Fibroblast of mammary gland (primary cell): ENCODE measurements at regions not wholly inside any gene's neighbourhood (a gene's known extent, or its start where the extent isn't known, plus 50 kb on each side); places are given as distances from the start of the nearest gene placed in this dataset.

Experiments
- DNase-seq: peaks from one replicate; pipeline ENCODE4 v3.0.0-alpha.2; 2010; ENCODE audit warnings: low read depth
- H3K4me3 ChIP-seq: 2 replicates; pipeline ENCODE4 v1.5.1; 2011; ENCODE audit warnings: low read depth, mild to moderate bottlenecking, low read length, moderate library complexity; ENCODE audit not compliant: control insufficient read depth
- CTCF ChIP-seq: conservative IDR thresholded peaks from 2 replicates; pipeline ENCODE4 v1.5.1; 2011; ENCODE audit warnings: low read depth, low read length, inconsistent platforms; ENCODE audit not compliant: control insufficient read depth, insufficient read depth

GRCh38 chr3:78455712-78456433 lies 1311.9 kb downstream of the ROBO1 start:
- no peak for DNase-seq
- no peak overlapping the region for H3K4me3 ChIP-seq
- no peak for TF ChIP-seq CTCF

- no peak for TF ChIP-seq CTCF
- no peak for DNase-seq
- H3K4me3 ChIP-seq: no peak overlapping the region
Observed at GRCh38 chr3:78459796-78460195, 1308.0 kb downstream of the ROBO1 start.

GRCh38 chr3:78462021-78462420 lies 1305.8 kb downstream of the ROBO1 start:
- no peak overlapping the region for H3K4me3 ChIP-seq
- no peak for TF ChIP-seq CTCF
- DNase-seq: no peak

- no peak for TF ChIP-seq CTCF
- DNase-seq: no peak
Observed at GRCh38 chr3:78476076-78476475, 1291.7 kb downstream of the ROBO1 start.

GRCh38 chr3:78481050-78481449 lies 1286.7 kb downstream of the ROBO1 start:
- H3K4me3 ChIP-seq: no peak overlapping the region
- no peak for TF ChIP-seq CTCF

More at GRCh38 chr3:78476076-78476475, 1291.7 kb downstream of the ROBO1 start:
- H3K4me3 ChIP-seq: no peak overlapping the region

GRCh38 chr3:78483090-78483489 lies 1284.7 kb downstream of the ROBO1 start:
- TF ChIP-seq CTCF: no peak
- no peak overlapping the region for H3K4me3 ChIP-seq
- no peak for DNase-seq

More at GRCh38 chr3:78481050-78481449, 1286.7 kb downstream of the ROBO1 start:
- no peak for DNase-seq

GRCh38 chr3:78494851-78495250 lies 1272.9 kb downstream of the ROBO1 start:
- DNase-seq: no peak
- TF ChIP-seq CTCF: no peak
- H3K4me3 ChIP-seq: no peak overlapping the region
